GM18508 (cell line): ENCODE measurements at regions not wholly inside any gene's neighbourhood (a gene's known extent, or its start where the extent isn't known, plus 50 kb on each side); places are given as distances from the start of the nearest gene placed in this dataset.

Source experiments
- ATAC-seq: cut with Tn5 transposase; IDR thresholded peaks from one replicate; pipeline ENCODE4 v1.9.1; 2021; ENCODE audit warnings: moderate number of reproducible peaks; ENCODE audit not compliant: insufficient read depth, unreplicated experiment

- no peak for ATAC-seq
Observed at GRCh38 chr7:52009181-52009580, 692.6 kb upstream of the COBL start.

- no peak for ATAC-seq
Observed at GRCh38 chr7:52006674-52007073, 690.1 kb upstream of the COBL start.

GRCh38 chr7:52005613-52006012, 689.0 kb upstream of the COBL start:
- no peak for ATAC-seq

- no peak for ATAC-seq
Observed at GRCh38 chr7:51995596-51996179, 679.1 kb upstream of the COBL start.

- ATAC-seq, result no peak
Observed at GRCh38 chr7:51982653-51983052, 666.0 kb upstream of the COBL start.

- no peak for ATAC-seq
Observed at GRCh38 chr7:51980812-51981211, 664.2 kb upstream of the COBL start.

GRCh38 chr7:51980313-51980712, 663.7 kb upstream of the COBL start:
- no peak for ATAC-seq

- ATAC-seq, result no peak
Observed at GRCh38 chr7:51977913-51978312, 661.3 kb upstream of the COBL start.

GRCh38 chr7:51973939-51974338, 657.3 kb upstream of the COBL start:
- ATAC-seq, result no peak

GRCh38 chr7:51973071-51973470, 656.5 kb upstream of the COBL start:
- no peak for ATAC-seq

GRCh38 chr7:51970961-51971665, 654.5 kb upstream of the COBL start:
- no peak for ATAC-seq

- no peak for ATAC-seq
Observed at GRCh38 chr7:51968461-51968860, 651.9 kb upstream of the COBL start.

GRCh38 chr7:51965454-51965853, 648.8 kb upstream of the COBL start:
- no peak for ATAC-seq

GRCh38 chr7:51961804-51962203, 645.2 kb upstream of the COBL start:
- ATAC-seq, result no peak

GRCh38 chr7:51950813-51951212, 634.2 kb upstream of the COBL start:
- no peak for ATAC-seq

- no peak for ATAC-seq
Observed at GRCh38 chr7:51949726-51950644, 633.4 kb upstream of the COBL start.

- no peak for ATAC-seq
Observed at GRCh38 chr7:51930834-51931233, 614.2 kb upstream of the COBL start.

GRCh38 chr7:51929818-51930217, 613.2 kb upstream of the COBL start:
- no peak for ATAC-seq

- no peak for ATAC-seq
Observed at GRCh38 chr7:51927738-51928137, 611.1 kb upstream of the COBL start.

GRCh38 chr7:51918581-51918980, 602.0 kb upstream of the COBL start:
- no peak for ATAC-seq

GRCh38 chr7:51901489-51901840, 584.9 kb upstream of the COBL start:
- no peak for ATAC-seq
